ENCODE measurements at regions not wholly inside any gene's neighbourhood (a gene's known extent, or its start where the extent isn't known, plus 50 kb on each side); places are given as distances from the start of the nearest gene placed in this dataset.

GRCh38 chr3:27570421-27571106 is 86.4 kb upstream of the SLC4A7 start:
- intact Hi-C loops (cut with DNase I; ENCODE audit: low total_unique reads): no loop called here
- H3K4me1 ChIP-seq: peaks cover 28% of the 10 kb centered on the region
- no peak for TF ChIP-seq POLR2A (IDR thresholded peaks at IDR 0.05)
- TF ChIP-seq, protein P1, sequence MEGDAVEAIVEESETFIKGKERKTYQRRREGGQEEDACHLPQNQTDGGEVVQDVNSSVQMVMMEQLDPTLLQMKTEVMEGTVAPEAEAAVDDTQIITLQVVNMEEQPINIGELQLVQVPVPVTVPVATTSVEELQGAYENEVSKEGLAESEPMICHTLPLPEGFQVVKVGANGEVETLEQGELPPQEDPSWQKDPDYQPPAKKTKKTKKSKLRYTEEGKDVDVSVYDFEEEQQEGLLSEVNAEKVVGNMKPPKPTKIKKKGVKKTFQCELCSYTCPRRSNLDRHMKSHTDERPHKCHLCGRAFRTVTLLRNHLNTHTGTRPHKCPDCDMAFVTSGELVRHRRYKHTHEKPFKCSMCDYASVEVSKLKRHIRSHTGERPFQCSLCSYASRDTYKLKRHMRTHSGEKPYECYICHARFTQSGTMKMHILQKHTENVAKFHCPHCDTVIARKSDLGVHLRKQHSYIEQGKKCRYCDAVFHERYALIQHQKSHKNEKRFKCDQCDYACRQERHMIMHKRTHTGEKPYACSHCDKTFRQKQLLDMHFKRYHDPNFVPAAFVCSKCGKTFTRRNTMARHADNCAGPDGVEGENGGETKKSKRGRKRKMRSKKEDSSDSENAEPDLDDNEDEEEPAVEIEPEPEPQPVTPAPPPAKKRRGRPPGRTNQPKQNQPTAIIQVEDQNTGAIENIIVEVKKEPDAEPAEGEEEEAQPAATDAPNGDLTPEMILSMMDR (IDR thresholded peaks at IDR 0.05): no peak
- no peaks in the 10 kb centered on the region for H3K36me3 ChIP-seq (ENCODE audit: low read depth, missing control alignments)
- peak; percentile 22 for DNase-seq
- H3K27me3 ChIP-seq: no peaks in the 10 kb centered on the region
- no peak overlapping the region for H3K4me3 ChIP-seq
- 47 to 55% methylated on average over 4 of the region's 4 CpGs for WGBS, 2 donors
- peak overlapping the region; percentile 50 to 52 for H3K27ac ChIP-seq
- no peaks in the 10 kb centered on the region for H3K9me3 ChIP-seq

DNA sequence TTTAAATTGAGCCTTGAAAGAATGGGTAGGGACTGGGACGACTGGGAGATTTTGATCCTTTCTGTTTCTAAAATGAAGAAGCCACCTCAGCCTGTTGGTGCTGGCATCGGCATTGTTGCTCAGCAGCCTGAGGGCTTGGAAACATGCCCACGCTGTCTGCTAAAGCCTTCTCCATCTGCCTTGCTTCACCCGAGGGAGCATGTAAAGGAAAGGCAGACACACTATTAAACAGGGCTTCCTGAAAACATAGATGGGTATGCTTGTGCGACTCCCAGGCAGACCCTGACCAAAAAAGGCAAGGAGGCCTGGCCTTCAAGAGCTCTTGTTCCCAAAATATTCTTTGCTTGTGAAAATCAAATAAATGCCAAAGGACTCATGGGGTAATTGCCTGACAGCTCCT is 84.2 kb upstream of the SLC4A7 start:
- H3K36me3 ChIP-seq (ENCODE audit: low read depth, missing control alignments): no peaks in the 10 kb centered on the region
- intact Hi-C loops (cut with DNase I; ENCODE audit: low total_unique reads): no loop called here
- peak; percentile 72 for DNase-seq
- peaks cover 22% of the 10 kb centered on the region for H3K4me1 ChIP-seq
- no peak overlapping the region for H3K27ac ChIP-seq
- 48 to 59% methylated on average over 5 of the region's 5 CpGs for WGBS, 2 donors
- H3K9me3 ChIP-seq: no peaks in the 10 kb centered on the region
- TF ChIP-seq, protein P1 (IDR thresholded peaks at IDR 0.05): no peak
- TF ChIP-seq POLR2A (IDR thresholded peaks at IDR 0.05): no peak
- H3K27me3 ChIP-seq: no peaks in the 10 kb centered on the region
- H3K4me3 ChIP-seq: no peak overlapping the region

GRCh38 chr3:27567251-27567650 is 83.1 kb upstream of the SLC4A7 start:
- WGBS, 2 donors: 42 to 59% methylated on average over 1 of the region's 1 CpG
- TF ChIP-seq, protein P1 (IDR thresholded peaks at IDR 0.05): no peak
- TF ChIP-seq POLR2A (IDR thresholded peaks at IDR 0.05): no peak
- H3K4me3 ChIP-seq: no peak overlapping the region
- no peaks in the 10 kb centered on the region for H3K9me3 ChIP-seq
- H3K27me3 ChIP-seq: no peaks in the 10 kb centered on the region
- no peak for DNase-seq
- no peak overlapping the region for H3K27ac ChIP-seq
- H3K4me1 ChIP-seq: peaks cover 22% of the 10 kb centered on the region
- intact Hi-C loops (cut with DNase I; ENCODE audit: low total_unique reads): no loop called here
- no peaks in the 10 kb centered on the region for H3K36me3 ChIP-seq (ENCODE audit: low read depth, missing control alignments)

DNA sequence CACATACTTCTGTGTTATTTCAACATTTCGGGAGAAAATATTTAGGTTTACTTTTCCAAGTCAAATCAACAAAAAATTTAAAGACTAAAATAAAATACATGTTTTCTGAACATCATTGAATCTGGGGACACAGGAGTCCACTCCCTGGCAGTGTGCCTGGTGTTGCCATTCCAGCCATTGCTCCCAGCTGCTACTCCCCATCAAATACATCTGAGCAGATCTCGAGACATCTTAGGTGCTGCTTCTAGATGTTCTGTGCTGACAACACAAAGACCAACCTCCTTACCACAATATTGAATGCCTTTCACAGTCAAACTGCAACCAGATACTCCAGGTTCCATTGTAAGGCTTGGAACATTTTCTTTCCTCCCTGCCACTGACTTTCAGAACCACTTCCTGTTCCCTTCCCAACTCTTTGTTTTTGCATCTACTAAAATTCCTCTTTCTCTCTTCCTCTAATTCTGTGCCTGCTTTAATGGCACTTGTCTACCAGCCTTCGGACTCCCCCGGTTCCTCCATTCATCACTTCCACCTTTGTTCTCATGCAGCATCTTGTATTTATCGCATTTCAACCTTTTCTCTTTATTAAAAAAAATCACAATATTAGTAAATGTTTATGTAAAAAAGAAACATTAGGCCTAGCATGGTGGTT is 81.1 kb upstream of the SLC4A7 start:
- Histone ChIP-seq H3K4me3 (no peak overlapping the region), H3K4me1 (peaks cover 4% of the 10 kb centered on the region), H3K36me3 (ENCODE audit: low read depth, missing control alignments) (no peaks in the 10 kb centered on the region), H3K27me3 (no peaks in the 10 kb centered on the region), H3K27ac (no peak overlapping the region), H3K9me3 (no peaks in the 10 kb centered on the region)
- 80 to 89% methylated on average over 5 of the region's 5 CpGs for WGBS, 2 donors
- TF ChIP-seq POLR2A (IDR thresholded peaks at IDR 0.05): no peak
- TF ChIP-seq, protein P1 (IDR thresholded peaks at IDR 0.05): no peak
- intact Hi-C loops (cut with DNase I; ENCODE audit: low total_unique reads): no loop called here
- DNase-seq: no peak

DNA sequence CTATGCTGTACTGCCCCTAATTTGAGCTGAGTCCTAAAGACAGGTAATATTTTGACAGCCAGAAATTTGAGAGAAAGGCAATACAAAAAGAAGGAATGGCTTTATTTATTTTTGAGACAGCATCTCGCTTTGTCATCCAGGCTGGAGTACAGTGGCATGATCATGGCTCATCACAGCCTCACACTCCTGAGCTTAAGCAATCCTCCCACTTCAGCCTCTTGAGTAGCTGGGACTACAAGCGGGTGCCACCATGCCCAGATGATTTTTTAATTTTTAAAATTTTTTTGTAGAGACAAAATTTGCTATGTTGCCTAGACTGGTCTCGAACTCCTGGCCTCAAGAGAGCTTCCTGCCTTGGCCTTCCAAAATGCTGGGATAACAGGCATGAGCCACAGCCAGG is 77.4 kb upstream of the SLC4A7 start:
- intact Hi-C loops (cut with DNase I; ENCODE audit: low total_unique reads): no loop called here
- H3K27ac ChIP-seq: no peak overlapping the region
- no peaks in the 10 kb centered on the region for H3K36me3 ChIP-seq (ENCODE audit: low read depth, missing control alignments)
- DNase-seq: no peak
- no peaks in the 10 kb centered on the region for H3K9me3 ChIP-seq
- no peaks in the 10 kb centered on the region for H3K4me1 ChIP-seq
- no peak for TF ChIP-seq POLR2A (IDR thresholded peaks at IDR 0.05)
- TF ChIP-seq, protein P1 (IDR thresholded peaks at IDR 0.05): no peak
- WGBS, 2 donors: 81 to 100% methylated on average over 3 of the region's 3 CpGs
- H3K27me3 ChIP-seq: no peaks in the 10 kb centered on the region
- H3K4me3 ChIP-seq: no peak overlapping the region

Measured in testis (tissue), 2 donors.